Activated T-cell treated with anti-CD3 and anti-CD28 coated beads, Interleukin-2, amount 50 U/mL, for 24 hours (primary cell): ENCODE measurements at regions not wholly inside any gene's neighbourhood (a gene's known extent, or its start where the extent isn't known, plus 50 kb on each side); places are given as distances from the start of the nearest gene placed in this dataset.

Experiments used
- DNase-seq: peaks from one replicate; pipeline ENCODE4 v3.0.0-alpha.2; 2020
- H3K27ac Mint-ChIP-seq: 2 replicates; pipeline ENCODE4 v1.8.0; 2020; ENCODE audit warnings: mild to moderate bottlenecking, mixed read lengths
- H3K27me3 Mint-ChIP-seq: 2 replicates; pipeline ENCODE4 v1.8.0; 2020; ENCODE audit warnings: mixed read lengths
- H3K36me3 Mint-ChIP-seq: 2 replicates; pipeline ENCODE4 v1.8.0; 2020; ENCODE audit warnings: low read depth, mixed read lengths
- H3K4me1 Mint-ChIP-seq: 2 replicates; pipeline ENCODE4 v1.8.0; 2020; ENCODE audit warnings: low read depth, mixed read lengths
- H3K4me3 Mint-ChIP-seq: 2 replicates; pipeline ENCODE4 v1.8.0; 2020; ENCODE audit warnings: mild to moderate bottlenecking, moderate library complexity, mixed read lengths
- H3K9me3 Mint-ChIP-seq: 2 replicates; pipeline ENCODE4 v1.8.0; 2020; ENCODE audit warnings: mixed read lengths

DNA sequence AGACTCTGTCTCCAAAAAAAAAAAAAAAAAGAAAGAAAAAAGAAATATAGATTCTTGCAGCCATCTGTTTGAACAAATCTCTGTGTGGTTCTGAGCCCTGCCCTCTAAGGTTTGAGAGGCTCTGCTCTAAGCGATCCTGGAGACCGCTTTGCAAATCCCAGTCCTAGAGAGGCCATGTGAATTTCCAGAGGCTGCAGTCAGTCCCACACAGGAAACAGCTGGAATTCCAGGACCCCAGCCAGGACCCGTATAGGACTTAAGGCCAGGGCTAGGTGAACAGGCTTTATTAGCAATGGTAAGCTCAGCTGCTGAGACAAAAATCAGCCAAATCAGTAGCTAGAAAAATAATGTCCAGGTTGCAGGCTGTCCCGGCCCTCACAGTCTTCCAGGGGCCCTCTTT, 154.8 kb downstream of the RPS24 start:
- no peaks in the 10 kb centered on the region for H3K36me3 Mint-ChIP-seq
- DNase-seq, result no peak
- H3K4me1 Mint-ChIP-seq, result no peaks in the 10 kb centered on the region
- H3K4me3 Mint-ChIP-seq, result no peak overlapping the region
- no peak overlapping the region for H3K27ac Mint-ChIP-seq
- H3K27me3 Mint-ChIP-seq, result peaks cover 4% of the 10 kb centered on the region
- peaks cover 3% of the 10 kb centered on the region for H3K9me3 Mint-ChIP-seq

DNA sequence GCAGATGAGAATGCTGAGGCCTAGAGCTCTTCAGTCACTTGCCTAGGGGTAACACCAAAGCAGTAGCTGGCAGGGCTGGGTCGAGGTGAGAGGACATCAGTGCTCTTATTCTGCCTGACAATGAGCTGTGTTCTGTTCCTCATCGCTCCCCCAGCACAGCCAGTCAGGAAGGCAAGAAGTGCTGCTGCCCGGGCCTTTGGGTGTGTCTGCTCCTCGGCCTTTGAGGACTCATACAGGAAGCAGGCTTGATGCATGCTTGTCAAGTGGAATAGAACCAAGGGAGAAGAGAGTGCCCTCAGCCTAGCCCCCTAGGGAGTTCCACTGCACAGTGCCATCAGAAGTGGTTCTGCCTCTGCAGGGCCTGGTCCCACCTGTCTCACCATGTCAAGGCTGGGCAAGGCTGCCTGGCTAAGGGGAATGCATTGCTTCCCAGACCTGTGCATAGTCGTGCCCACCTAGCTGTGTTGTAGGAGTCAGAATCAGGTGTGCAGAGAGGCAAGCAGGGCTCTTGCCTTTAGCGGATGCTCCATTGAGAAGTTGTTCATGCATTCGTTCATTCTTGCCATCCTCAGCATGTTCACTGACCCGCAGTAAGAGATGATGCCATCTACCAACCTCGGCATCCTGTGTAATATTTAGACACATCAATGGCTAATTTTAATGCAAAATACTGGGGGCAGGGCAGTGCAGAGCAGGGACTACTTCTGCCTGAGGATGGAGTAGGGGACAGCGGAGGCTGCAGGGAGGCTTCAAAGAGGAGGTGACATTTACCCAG, 156.6 kb downstream of the RPS24 start:
- Mint-ChIP-seq H3K4me1 (no peaks in the 10 kb centered on the region), H3K36me3 (no peaks in the 10 kb centered on the region), H3K9me3 (peaks cover 4% of the 10 kb centered on the region), H3K27ac (no peak overlapping the region), H3K27me3 (peaks cover 6% of the 10 kb centered on the region), H3K4me3 (no peak overlapping the region)
- no peak for DNase-seq

DNA sequence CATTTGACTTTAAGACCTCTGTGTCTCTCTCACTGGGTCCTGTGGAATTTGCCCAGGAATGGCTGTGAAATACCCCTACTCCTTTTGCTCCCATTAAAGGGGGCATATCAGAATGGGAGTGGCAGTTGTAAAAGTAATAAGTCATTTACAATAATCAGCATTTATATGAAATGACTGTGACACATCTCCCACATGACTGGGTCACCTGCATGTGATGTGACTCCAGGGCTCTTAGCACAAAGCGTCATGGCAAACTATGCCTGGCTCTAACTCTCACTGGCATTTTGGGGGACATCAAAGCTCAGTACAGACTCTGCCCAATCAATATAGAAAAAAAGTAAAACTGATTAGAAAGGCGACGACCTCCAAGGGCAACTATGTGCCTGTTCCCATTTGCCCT, 157.6 kb downstream of the RPS24 start:
- no peak for DNase-seq
- H3K36me3 Mint-ChIP-seq, result no peaks in the 10 kb centered on the region
- H3K27ac Mint-ChIP-seq, result no peak overlapping the region
- peaks cover 4% of the 10 kb centered on the region for H3K9me3 Mint-ChIP-seq
- peaks cover 6% of the 10 kb centered on the region for H3K27me3 Mint-ChIP-seq
- no peaks in the 10 kb centered on the region for H3K4me1 Mint-ChIP-seq
- H3K4me3 Mint-ChIP-seq, result no peak overlapping the region

DNA sequence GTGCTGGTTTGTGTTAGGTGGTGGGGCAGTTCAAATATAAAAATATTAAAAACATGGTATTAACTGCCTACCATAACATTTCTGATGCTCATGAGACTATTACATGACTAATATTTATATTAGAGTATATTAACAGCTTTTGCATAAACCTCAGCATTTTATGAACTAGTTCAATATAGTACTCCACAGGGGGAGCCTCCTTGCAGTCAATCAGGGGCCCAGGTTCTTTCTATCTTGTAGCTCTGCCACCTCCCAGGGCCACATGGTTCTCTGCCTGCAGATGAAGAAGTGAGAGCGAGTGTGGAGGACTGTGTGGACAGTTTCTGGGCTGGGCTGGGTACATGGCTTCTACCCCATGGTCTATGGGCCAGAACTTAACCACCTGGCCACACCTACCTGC, 159.5 kb downstream of the RPS24 start:
- peaks cover 6% of the 10 kb centered on the region for H3K27me3 Mint-ChIP-seq
- H3K4me1 Mint-ChIP-seq, result no peaks in the 10 kb centered on the region
- H3K4me3 Mint-ChIP-seq, result no peak overlapping the region
- no peak for DNase-seq
- H3K36me3 Mint-ChIP-seq, result no peaks in the 10 kb centered on the region
- peaks cover 4% of the 10 kb centered on the region for H3K9me3 Mint-ChIP-seq
- H3K27ac Mint-ChIP-seq, result no peak overlapping the region

DNA sequence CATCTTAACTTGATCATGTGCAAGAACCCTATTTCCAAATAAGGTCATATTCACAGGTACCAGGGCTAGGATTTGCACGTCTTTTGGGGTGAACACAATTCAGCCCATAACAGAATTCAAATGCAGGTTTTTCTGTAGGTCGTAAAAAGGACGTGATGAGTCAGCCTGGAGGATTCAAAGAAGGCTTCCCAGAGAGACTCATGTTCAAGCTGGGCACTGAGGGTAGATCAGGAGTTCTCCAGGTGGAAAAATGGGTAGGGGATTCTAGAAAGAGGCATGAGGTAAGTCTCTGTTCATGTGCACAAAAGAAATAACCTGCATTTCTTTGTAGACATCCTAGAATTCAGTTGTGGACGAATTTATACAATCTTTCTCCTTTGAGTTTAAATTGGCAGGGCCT, 160.4 kb downstream of the RPS24 start:
- Mint-ChIP-seq H3K27me3 (peaks cover 6% of the 10 kb centered on the region), H3K4me3 (no peak overlapping the region), H3K4me1 (no peaks in the 10 kb centered on the region), H3K36me3 (no peaks in the 10 kb centered on the region), H3K9me3 (peaks cover 4% of the 10 kb centered on the region), H3K27ac (no peak overlapping the region)
- DNase-seq, result no peak

DNA sequence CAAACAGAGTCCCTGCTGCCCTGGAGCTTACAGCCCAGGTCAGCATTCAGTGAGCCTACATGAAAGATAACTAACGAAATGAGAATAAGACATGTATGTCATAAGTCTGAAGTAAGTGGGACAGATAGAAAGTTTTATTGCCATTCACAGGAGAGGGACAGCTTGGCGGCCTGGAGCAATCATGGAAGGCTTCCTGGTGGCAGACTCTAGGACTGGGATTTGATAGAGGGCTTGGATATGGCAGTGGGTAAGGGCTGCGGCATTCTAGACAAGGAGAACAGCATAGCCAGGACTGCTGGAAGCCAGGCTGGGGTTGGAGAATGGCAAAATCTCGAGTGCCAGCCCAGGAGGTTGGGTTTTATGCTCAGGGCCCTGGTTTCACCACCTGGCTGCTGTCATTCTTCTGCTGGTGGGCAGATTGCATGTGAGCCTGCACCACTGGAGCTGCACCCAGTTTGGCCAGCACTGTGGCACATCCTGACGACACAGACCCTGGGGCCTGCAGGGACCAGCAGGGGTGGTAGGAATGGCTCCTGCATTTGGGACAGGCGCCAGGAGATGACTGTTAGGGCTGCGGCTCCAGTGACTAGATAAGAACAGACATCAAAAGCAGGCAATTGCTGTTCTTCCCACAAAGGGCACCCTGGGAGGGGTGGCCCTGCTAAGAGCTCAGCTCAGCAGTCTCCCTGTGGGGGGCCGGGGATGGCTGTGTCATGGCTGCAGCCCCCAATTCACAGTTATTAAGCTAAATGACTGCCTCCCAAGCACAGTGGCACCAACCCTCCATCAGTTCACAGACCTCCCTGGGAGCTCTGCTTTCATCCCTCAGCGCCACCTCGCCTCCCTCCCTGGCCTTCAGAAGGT, 161.1 kb downstream of the RPS24 start:
- H3K27ac Mint-ChIP-seq, result no peak overlapping the region
- H3K9me3 Mint-ChIP-seq, result peaks cover 4% of the 10 kb centered on the region
- H3K36me3 Mint-ChIP-seq, result no peaks in the 10 kb centered on the region
- peaks cover 6% of the 10 kb centered on the region for H3K27me3 Mint-ChIP-seq
- no peak for DNase-seq
- no peaks in the 10 kb centered on the region for H3K4me1 Mint-ChIP-seq
- H3K4me3 Mint-ChIP-seq, result no peak overlapping the region

DNA sequence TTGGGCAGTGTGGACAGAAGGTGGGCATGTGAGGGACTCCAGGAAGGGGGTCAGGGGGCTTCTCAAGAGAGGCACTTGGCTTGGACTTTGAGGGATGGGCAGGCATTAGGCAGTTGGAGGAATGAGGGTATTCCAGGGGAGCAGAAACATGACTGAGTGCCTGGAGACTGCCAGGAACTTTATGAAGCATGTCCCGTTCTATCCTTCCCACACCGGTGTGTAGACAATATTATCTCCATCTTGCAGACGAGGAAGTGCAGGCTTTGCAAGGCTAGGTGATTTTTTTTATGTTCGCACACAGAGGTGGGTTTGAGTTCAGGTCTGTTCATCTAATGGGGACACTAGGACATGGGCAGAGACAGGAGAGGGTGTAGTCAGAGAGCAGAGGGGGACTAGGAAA, 162.7 kb downstream of the RPS24 start:
- DNase-seq, result no peak
- Mint-ChIP-seq H3K9me3 (peaks cover 4% of the 10 kb centered on the region), H3K4me3 (no peak overlapping the region), H3K36me3 (no peaks in the 10 kb centered on the region), H3K4me1 (no peaks in the 10 kb centered on the region), H3K27ac (no peak overlapping the region), H3K27me3 (peaks cover 6% of the 10 kb centered on the region)

DNA sequence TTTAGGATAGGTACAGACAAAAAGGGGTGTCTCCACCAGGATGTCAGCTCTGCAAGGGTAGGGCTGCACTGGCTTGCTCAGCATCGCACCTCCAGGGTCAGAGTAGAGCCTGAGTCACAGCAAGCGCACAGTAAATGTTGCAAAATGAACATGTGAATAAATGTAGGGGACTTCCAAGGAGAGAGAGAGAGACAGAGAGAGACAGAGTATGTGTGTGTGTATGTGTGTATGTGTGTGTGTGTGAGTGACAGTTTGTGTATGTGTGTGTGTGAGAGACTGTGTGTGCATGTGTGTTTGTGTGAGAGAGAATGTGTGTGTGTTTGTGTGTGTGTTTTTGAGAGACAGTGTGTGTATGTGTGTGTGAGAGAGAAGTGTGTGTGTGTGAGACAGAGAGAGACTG, 163.3 kb downstream of the RPS24 start:
- Mint-ChIP-seq H3K27me3 (peaks cover 6% of the 10 kb centered on the region), H3K27ac (no peak overlapping the region), H3K36me3 (no peaks in the 10 kb centered on the region), H3K9me3 (peaks cover 4% of the 10 kb centered on the region), H3K4me1 (no peaks in the 10 kb centered on the region), H3K4me3 (no peak overlapping the region)
- DNase-seq, result no peak

DNA sequence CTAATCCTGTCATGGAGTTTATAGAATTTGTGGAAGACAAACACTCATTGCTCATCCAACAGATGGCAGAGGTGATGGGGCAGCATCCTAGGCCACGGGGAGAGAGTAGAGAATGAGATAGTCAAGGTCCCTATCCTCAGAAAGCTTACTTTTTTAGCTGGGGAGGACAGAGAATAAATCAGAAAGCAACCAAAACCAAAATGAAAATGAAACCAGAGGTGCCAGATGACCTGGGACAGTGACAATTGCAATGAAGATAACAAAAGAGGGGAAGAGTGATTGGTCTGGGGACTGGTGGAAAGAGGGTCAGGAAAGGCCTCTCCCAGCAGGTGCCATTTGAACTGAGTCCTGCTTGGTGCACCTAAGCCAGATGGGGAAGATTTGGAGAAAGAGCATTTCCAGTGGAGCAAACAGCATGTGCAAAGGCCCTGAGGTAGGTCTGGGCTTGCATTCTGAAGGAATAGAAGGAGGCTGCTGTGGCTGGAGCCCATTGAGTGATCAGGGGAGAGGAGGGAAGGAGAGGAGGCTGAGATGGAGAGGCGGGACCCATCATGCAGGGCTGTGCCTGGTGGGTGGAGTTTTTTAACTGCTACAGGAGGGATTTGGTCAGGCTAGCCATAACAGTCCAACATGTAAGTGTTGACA, 164.1 kb downstream of the RPS24 start:
- Mint-ChIP-seq H3K36me3 (no peaks in the 10 kb centered on the region), H3K27ac (no peak overlapping the region), H3K4me1 (no peaks in the 10 kb centered on the region), H3K9me3 (peaks cover 4% of the 10 kb centered on the region), H3K27me3 (peaks cover 2% of the 10 kb centered on the region), H3K4me3 (no peak overlapping the region)
- no peak for DNase-seq

DNA sequence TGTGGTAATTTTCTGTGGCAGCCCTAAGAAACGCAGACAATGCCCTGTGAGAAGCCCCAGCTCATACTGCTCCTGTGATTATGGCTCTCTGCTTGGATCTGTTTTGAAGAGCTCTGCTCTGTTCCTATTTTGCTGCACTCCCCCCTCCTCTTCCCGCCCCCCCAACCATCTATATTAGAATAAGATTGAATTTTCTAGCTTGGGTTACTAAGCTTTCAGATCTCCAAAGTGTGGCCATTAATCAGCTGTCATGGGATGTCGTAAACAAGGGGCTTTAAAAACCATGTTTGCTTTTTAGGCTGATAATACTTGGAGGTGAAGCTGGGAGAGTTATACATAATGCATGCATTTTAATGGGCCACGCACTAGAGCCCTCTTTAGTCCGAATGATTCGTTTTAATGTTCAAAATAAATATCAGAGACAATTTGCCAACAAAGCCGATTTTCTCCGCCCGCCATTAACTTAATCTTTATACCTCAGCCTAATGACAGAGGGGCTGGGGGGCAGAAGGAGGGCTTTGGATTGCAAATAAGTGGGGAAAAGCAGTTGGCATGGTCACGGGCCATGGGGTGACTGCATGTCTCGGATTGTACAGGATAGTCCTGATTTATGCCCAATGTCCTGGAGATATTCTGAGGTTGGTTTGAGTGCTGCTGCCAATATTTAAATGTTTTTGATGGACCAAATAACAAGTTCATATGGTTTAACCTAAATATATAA, 165.5 kb downstream of the RPS24 start:
- Mint-ChIP-seq H3K4me1 (no peaks in the 10 kb centered on the region), H3K4me3 (no peak overlapping the region), H3K9me3 (no peaks in the 10 kb centered on the region), H3K27ac (no peak overlapping the region), H3K27me3 (peaks cover 2% of the 10 kb centered on the region), H3K36me3 (no peaks in the 10 kb centered on the region)
- no peak for DNase-seq

DNA sequence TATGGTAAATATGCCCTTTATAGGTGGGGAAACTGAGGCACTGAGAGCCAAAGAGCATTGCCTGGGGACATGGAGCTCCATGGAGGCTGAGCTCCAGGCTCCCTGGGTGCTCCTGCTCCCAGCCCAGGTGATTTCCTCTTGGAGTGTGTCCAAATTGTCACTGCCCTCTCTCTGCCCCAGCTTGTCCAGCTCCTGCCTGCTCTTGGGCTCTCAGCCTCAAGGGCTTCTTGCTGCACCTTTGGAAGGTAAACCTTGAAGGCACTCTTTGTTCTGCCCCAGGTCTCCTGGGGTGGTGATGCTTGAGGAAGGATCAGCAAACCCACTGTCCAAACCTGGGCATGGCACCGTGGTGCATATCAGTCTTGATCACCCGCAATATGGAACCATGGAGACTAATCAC, 166.1 kb downstream of the RPS24 start:
- no peak for DNase-seq
- no peaks in the 10 kb centered on the region for H3K9me3 Mint-ChIP-seq
- no peak overlapping the region for H3K4me3 Mint-ChIP-seq
- H3K27ac Mint-ChIP-seq, result no peak overlapping the region
- no peaks in the 10 kb centered on the region for H3K4me1 Mint-ChIP-seq
- no peaks in the 10 kb centered on the region for H3K36me3 Mint-ChIP-seq
- no peaks in the 10 kb centered on the region for H3K27me3 Mint-ChIP-seq

DNA sequence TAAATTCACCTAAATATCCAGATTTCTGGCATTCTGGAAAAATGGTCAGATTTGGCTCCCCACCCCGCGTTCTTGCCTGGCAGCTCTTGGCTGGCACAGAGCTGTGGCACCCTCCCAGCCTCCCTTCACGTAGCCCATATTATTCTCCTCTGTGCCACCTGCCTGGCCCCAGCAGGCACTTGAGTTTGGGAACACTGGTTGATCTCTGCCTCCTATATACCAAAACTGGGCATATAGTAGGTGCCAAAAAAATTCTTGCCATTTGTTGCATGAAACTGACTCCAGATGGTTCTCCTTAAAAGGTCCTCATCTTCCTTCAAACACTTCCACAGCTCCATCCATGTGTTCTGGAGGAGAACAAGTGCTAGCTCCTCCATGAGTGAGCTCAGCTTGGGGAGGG, 167.0 kb downstream of the RPS24 start:
- no peak for DNase-seq
- no peaks in the 10 kb centered on the region for H3K9me3 Mint-ChIP-seq

DNA sequence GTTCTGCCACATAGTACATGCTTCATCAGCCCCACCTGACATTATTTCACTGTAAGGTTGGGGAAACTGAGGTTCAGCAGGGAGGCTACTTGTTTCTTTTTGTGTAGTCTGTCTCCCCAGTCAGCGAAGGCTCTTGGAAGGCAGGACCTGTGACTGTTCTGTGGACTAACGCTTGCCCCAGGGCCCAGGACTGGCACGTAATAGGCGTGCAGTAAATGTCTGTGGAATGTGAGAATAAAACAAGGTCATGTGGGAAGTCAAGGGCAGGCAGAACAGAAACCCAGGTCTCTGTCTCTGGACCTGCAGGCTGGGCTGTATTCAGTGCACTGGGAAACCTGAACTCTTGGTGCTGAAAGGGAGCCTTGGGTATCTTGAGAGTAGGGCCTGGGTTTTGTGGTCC, 168.7 kb downstream of the RPS24 start:
- Mint-ChIP-seq H3K4me3 (no peak overlapping the region), H3K4me1 (peaks cover 6% of the 10 kb centered on the region), H3K27ac (no peak overlapping the region), H3K9me3 (no peaks in the 10 kb centered on the region), H3K36me3 (no peaks in the 10 kb centered on the region), H3K27me3 (no peaks in the 10 kb centered on the region)
- DNase-seq, result no peak

More for the DNA sequence above, 167.0 kb downstream of the RPS24 start:
- Mint-ChIP-seq H3K36me3 (no peaks in the 10 kb centered on the region), H3K27me3 (no peaks in the 10 kb centered on the region), H3K4me3 (no peak overlapping the region), H3K27ac (no peak overlapping the region), H3K4me1 (peaks cover 6% of the 10 kb centered on the region)
